ENCODE measurements at regions not wholly inside any gene's neighbourhood (a gene's known extent, or its start where the extent isn't known, plus 50 kb on each side); places are given as distances from the start of the nearest gene placed in this dataset.
A peak's percentile ranks its signal among the peaks of the same experiment; 100 is the strongest.

- TF ChIP-seq, protein P1, sequence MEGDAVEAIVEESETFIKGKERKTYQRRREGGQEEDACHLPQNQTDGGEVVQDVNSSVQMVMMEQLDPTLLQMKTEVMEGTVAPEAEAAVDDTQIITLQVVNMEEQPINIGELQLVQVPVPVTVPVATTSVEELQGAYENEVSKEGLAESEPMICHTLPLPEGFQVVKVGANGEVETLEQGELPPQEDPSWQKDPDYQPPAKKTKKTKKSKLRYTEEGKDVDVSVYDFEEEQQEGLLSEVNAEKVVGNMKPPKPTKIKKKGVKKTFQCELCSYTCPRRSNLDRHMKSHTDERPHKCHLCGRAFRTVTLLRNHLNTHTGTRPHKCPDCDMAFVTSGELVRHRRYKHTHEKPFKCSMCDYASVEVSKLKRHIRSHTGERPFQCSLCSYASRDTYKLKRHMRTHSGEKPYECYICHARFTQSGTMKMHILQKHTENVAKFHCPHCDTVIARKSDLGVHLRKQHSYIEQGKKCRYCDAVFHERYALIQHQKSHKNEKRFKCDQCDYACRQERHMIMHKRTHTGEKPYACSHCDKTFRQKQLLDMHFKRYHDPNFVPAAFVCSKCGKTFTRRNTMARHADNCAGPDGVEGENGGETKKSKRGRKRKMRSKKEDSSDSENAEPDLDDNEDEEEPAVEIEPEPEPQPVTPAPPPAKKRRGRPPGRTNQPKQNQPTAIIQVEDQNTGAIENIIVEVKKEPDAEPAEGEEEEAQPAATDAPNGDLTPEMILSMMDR (IDR thresholded peaks at IDR 0.05; ENCODE audit: low read length, missing control alignments) = no peak
- DNase-seq (ENCODE audit: low read depth) = no peak
- no peak overlapping the region for H3K4me3 ChIP-seq (replicated peaks; ENCODE audit: low read depth, low read length)
These were observed 78.6 kb upstream of the MPP7 start for GRCh38 chr10:28381466-28381865.

DNA sequence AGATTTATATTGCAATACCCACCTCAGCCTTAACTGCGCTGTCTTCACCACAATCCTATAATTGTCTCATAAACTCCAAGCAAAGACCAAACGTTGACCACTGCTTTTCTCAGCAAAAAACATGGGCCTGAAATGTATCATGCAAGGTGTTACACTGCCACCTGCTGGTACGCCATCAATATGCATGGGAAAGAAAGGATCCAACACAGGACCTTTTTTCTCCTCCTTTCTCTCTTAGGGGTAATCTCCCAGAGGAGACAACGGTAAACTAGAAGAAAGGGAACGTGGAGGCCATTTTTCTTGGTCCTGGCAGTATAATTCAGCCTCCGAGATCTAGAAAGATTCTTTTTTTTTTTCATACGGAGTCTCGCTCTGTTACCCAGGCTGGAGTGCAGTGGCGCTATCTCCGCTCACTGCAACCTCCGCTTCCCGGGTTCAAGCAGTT, 79.1 kb upstream of the MPP7 start:
- peak; percentile 90 for DNase-seq (ENCODE audit: low read depth)
- no peak overlapping the region for H3K4me3 ChIP-seq (replicated peaks; ENCODE audit: low read depth, low read length)
- TF ChIP-seq, protein P1 (IDR thresholded peaks at IDR 0.05; ENCODE audit: low read length, missing control alignments) = peak; percentile 99

GRCh38 chr10:28382525-28383269, 79.8 kb upstream of the MPP7 start:
- H3K4me3 ChIP-seq (replicated peaks; ENCODE audit: low read depth, low read length) = no peak overlapping the region
- DNase-seq (ENCODE audit: low read depth) = no peak
- TF ChIP-seq, protein P1 (IDR thresholded peaks at IDR 0.05; ENCODE audit: low read length, missing control alignments) = no peak

DNA sequence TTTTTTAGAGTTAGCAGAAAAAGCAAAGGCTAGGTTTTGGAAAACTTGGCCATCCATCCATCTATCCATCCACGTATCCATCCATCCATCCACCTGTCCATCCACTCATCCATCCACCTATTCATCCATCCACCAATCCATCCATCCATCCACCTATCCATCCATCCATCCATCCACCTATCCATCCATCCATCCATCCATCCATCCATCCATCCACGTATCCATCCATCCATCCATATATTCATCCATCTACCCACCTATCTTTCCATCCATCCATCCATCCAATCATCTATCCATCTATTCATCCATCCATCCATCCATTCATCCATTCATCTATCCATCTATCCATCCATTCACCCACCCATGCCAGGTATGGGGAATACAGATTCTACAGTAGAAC, 81.7 kb upstream of the MPP7 start:
- H3K4me3 ChIP-seq (replicated peaks; ENCODE audit: low read depth, low read length) = no peak overlapping the region
- no peak for DNase-seq (ENCODE audit: low read depth)
- TF ChIP-seq, protein P1 (IDR thresholded peaks at IDR 0.05; ENCODE audit: low read length, missing control alignments) = no peak

DNA sequence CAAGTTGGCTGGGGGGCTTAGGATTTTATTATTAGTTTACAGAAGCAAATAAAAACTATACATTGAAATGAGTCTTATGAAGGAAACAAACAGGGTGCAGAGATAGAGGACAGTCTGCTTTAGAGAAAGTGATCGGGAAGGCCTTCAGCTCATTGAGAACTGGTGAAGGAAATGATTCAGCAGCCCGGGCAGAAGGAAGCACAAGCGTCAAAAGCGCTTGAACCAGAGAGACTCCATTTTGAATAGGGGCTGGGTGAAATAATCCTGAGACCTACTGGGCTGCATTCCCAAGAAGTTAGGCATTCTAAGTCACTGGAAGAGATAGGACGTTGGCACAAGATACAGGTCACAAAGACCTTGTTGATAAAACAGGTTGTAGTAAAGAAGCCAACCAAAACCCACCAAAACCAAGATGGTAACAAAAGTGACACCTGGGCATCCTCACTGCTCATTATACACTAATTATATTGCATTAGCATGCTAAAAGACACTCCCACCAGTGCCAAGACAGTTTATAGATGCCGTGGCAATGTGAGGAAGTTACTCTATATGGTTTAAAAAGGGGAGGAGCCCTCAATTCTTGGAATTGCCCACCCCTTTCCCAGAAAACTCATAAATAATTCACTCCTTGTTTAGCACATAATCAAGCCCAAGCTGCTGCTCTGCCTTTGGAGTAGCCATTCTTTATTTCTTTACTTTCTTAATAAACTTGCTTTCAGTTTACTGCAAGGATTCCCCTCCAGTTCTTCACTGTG, 83.1 kb upstream of the MPP7 start:
- TF ChIP-seq, protein P1 (IDR thresholded peaks at IDR 0.05; ENCODE audit: low read length, missing control alignments) = no peak
- DNase-seq (ENCODE audit: low read depth) = no peak
- no peak overlapping the region for H3K4me3 ChIP-seq (replicated peaks; ENCODE audit: low read depth, low read length)

GRCh38 chr10:28386503-28386868, 83.6 kb upstream of the MPP7 start:
- TF ChIP-seq, protein P1 (IDR thresholded peaks at IDR 0.05; ENCODE audit: low read length, missing control alignments) = no peak
- no peak overlapping the region for H3K4me3 ChIP-seq (replicated peaks; ENCODE audit: low read depth, low read length)
- no peak for DNase-seq (ENCODE audit: low read depth)

All from fibroblast of pulmonary artery (primary cell).